ENCODE measurements at regions not wholly inside any gene's neighbourhood (a gene's known extent, or its start where the extent isn't known, plus 50 kb on each side); places are given as distances from the start of the nearest gene placed in this dataset.

DNA sequence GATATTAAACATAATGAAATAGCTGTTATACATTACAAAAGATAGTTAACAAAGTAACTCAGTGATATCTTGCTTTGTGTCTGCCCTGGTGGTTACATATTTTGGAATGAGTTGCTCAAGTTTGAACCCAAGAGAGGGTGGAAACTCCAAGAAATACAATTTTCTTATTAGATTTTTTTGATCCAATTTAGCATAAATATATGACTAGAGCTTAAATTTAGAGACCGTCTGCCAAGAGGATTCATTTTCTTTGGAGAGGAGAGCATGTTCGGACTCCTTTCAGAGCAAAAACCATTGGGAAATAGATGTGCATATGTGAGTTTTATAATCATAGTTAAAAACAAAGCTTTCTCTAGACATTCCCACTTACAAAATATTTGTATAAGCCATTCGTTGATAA, 353.4 kb downstream of the EPM2A start:
- DNase-seq (ENCODE audit: low read depth) = no peak

DNA sequence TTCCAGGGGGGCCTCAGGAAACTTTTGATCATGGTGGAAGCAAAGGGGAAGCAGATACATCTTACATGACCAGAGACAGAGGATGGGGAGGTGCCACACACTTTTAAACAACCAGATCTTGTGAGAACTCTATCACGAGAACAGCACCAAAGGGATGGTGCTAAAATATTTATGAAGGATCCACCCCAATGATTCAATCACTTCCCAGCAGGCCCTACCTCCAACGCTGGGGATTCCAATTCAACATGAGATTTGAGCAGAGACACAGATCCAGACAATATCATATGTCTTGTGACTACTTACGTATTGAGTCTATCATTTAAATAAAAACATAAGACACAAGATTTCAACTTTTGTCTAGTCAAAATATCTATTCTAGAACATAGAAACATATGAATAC, 351.9 kb downstream of the EPM2A start:
- DNase-seq (ENCODE audit: low read depth) = no peak

DNA sequence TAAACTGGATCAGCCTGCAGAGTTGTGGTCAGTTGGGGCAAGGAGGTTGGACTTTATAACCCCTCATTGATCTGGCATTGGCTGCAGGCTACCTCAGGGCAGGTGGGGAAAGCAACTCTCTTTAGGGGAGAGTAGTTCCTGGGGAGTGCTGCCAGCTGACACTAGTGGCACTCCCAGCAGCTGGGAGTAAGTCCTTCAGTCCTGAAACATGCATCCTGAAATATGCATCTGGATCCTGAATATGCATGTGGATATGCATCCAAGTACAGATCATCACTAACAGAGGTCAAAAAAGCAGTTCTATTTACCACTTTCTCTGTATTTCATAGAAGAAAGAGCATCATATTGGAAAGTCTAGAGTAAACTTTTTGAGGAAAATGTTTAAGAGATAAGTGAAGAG, 350.8 kb downstream of the EPM2A start:
- DNase-seq (ENCODE audit: low read depth) = no peak

DNA sequence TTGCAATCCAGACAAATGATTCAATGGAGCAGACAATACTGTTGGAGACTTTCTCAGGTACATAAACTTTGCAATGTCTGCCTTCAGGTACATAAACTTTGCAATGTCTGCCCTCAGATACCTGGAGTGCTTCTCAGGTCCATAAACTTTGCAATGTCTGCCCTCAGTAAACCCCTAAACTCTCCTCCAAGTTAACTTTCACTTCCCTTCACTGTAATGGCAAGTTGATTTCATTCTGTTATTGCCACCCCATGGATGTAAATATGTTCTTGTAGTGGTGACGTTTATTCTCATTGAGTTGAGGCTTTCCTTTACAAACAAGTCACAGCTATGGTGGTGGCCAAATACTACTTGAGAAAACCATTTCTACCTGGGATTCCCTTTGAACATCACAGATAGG, 338.8 kb downstream of the EPM2A start:
- no peak for DNase-seq (ENCODE audit: low read depth)

DNA sequence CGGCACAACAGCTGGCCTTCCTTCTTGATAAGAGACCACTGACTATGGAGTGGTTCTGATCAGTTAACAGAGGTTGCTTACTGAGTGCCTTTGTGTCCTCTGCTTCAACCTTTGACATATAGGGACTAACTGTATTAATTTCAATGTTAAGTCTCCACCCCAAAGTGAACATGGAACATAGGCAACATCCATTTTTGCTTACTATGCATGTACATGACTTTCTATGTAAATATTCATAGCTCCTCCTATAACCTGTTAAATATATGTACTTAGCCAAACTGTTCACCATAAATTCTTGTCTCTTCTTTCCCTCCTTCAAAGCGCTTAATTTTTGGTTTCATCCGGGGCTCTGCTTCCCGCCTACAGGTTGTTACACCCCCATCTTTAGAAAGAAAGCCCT, 334.8 kb downstream of the EPM2A start:
- DNase-seq (ENCODE audit: low read depth) = no peak

DNA sequence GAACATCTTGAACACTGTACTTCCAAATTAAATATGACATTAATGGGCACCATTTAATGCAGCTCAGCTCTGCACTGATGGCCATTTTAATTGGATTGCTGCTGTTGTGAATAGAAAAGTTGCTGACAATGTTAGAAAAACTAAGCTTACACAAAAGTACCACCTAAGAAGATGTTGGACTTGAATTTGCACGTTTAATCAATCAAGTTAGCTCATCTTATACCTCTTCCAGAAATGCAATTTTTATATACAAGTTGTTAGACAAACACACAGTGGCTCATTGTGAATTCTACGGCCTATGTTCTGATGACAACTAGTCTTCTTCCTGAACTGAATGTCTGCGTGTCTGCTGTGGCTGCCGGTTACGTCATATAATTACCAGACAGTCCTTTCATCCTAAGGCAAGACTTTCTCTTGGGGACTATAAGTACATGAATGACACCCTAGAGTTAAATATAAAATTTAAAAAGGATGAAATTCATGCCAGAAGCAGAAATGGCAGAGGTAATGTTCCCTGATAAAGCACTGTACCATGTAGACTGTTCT, 330.2 kb downstream of the EPM2A start:
- DNase-seq (ENCODE audit: low read depth) = no peak

DNA sequence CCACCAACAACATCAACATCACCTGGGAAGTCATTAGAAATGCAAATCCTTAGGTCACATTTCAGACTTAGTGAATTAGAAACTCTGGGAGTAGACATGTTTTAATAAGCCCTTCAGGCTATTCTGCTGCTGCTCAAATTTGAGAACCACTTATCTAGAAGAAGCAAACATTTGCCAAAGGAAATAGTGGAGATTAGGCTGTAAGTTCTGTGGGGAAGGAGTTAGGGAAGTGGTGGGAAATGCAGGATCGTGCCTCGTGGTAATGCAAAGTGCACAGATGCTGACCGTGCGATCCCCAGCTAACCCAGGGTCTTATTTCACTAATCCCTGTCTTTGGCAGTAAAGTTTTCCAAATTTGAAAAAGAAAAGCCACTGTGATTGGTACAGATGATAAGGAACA, 328.5 kb downstream of the EPM2A start:
- DNase-seq (ENCODE audit: low read depth) = no peak

DNA sequence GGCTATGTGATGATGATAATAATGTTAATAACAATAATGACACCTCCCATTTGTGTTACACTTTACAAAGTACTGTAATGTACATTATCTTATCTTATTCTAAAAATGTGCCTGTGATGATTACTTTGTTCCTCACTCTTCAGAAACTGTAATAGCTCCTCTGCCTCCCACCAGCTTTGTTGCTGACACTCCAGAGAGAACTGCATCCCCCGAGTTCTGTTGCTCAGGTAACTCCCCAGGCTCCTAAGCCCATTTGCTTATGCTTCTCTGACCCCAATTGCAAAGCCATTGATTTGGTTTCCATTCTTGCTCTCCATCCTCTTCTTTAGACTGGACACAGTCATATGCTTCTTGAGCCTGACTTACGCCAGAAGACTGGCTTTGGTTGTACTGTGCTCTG, 319.7 kb downstream of the EPM2A start:
- DNase-seq (ENCODE audit: low read depth) = no peak

DNA sequence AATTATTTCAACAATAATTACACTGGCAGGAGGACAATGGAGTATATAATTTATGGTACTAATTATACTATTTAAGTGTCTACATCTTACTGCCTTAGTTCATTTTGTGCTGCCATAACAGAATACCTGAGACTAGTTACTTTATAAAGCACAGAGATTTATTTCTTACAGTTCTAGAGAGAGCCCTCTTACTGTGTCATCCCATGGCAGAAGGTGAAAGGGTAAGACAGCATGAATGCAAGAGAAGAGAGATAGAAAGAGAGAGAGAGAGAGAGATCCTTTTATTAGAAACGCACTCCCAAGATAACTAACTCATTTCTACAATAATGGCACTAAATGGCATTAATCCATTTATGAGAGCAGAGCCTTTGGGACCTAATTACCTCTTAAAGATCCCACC, 314.7 kb downstream of the EPM2A start:
- DNase-seq (ENCODE audit: low read depth) = no peak

DNA sequence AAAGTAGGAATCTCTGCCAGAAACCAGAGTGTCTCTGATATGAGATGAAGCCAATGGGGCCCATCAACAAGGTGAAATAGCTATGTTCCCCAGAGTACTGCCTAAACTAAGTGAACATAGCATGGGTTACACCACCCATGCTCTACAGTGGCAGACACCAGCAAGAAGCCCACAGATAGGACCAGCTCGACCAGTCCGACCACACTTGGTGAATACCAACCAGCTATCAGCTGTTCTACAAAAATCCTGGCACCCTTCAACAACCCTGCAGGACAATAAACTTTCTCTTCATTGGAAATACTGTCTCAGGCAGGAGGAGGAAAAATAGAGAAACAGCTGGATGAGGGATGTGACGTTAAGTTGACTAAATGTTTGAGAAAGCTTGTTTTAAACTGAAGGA, 311.4 kb downstream of the EPM2A start:
- no peak for DNase-seq (ENCODE audit: low read depth)

DNA sequence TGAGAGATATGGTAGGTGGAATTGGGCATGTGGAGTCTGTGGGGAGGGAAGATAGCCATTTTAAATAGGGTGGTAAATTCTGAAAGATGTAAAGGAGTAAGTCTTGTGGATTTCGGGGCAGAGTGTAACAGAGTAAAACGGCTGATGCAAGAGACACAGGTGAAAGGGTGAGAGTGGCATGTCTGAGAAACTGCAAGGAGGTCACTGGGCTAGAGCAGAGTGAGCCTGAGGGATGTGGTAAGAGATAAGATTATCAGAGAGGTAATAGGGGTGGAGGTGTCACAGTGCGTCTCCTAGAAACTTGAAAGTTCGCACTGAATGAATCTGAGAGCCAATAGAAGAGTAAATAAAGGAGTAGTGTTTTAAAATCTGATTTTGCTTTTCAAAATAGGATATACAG, 308.1 kb downstream of the EPM2A start:
- no peak for DNase-seq (ENCODE audit: low read depth)

DNA sequence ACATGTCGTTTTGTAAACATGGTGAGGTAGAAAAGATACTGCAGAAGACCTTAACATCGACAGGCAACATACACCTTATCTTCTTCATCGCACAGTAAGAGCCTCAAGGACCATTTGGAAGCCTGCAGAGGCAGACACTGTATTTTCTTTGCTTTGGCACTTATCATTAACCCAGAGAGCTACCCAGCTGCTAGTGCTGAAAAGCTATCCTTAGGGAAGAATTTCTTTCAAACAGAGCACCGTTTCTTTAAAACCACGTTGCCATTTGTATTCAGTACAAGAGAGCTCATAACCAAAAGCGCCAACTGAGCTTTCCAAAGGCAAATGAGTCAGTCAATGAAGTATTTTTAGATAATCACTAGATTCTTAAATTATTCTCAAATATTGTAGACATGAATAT, 306.6 kb downstream of the EPM2A start:
- no peak for DNase-seq (ENCODE audit: low read depth)

DNA sequence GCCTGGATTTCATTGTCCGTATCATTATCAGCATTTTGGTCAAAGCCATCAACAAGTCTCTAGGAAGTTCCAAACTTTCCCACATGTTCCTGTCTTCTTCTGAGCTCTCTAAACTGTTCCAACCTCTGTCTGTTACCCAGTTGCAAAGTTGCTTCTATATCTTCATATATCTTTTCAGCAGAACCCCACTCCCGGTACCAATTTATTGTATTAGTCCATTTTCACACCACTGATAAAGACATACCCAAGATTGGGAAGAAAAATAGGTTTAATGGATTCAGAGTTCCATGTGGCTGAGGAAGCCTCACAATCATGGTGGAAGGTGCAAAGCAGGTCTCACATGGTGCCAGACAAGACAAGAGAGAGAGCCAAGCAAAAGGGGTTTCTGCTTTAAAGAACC, 293.2 kb downstream of the EPM2A start:
- DNase-seq (ENCODE audit: low read depth) = no peak

DNA sequence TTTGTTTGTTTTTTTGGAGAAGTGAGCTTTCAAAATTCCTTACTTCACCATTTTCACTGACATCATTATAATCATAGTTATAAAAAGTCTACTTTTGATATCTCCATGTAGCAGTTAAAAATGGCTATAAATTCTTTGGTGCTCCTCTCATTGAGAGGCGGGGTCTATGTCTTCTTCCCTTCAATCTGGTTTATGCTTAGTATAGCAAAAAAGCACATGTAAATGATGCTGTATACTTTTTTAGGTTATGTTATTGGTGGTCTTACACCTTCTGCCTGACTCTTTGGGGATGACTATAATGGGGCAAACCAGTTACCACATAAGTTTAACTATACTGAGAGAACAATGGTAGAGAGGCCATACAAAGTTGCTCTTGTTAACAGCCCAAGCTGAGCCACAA, 289.6 kb downstream of the EPM2A start:
- DNase-seq (ENCODE audit: low read depth) = no peak

DNA sequence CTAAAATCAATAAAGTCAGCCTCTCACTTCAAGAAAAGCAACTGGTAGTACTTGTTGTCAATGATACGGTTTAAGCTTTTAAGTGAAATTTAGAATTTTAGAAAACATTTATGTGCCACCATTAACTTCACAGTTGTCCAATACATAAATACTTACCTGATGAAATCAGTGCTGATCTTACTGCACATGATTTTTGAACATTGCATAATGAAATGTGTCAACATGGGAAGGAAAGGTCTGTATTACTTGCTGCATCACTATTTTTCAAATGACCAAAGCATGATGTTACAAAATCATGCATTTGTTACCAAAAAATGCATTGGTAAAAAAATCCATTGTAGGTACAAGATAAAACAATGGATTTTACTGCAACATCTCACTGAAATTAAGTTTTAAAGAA, 284.3 kb downstream of the EPM2A start:
- DNase-seq (ENCODE audit: low read depth) = no peak

DNA sequence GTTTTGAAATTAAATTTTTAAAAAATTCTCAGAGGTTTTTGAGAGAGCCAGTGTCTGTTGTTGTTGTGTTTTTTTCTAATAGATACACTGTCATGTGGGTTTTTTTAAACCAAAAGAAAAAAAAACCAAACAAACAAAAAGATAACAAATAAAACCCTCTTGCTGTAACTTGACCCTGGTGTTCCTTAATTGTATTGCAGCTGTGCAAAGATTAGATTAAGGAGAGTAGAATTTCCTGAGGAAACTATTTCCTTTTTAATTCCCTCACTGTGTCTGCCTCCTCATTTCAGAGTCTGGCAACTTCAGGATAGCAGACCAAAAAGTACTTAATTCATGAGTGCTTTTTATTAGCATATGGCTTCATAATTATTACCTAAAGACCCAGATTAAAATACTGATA, 281.9 kb downstream of the EPM2A start:
- DNase-seq (ENCODE audit: low read depth) = no peak

DNA sequence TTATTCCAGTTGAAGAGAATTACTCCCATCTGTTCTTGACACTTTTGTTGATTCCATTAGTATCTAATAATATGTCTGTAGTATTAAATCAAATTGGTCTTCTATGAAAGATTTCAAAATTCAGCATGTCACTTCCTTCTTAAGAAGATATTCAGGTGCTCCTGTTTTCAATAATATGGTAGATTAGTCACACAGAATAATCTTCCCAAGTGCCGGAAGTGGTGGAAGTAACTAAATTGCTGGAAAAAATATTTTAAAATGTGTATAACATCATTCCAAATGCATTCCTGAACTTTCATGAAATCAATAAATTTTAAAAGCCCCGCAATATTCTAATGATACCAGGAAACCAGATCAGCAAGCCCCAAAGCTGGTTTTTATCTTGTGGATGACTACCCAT, 281.3 kb downstream of the EPM2A start:
- DNase-seq (ENCODE audit: low read depth) = no peak

DNA sequence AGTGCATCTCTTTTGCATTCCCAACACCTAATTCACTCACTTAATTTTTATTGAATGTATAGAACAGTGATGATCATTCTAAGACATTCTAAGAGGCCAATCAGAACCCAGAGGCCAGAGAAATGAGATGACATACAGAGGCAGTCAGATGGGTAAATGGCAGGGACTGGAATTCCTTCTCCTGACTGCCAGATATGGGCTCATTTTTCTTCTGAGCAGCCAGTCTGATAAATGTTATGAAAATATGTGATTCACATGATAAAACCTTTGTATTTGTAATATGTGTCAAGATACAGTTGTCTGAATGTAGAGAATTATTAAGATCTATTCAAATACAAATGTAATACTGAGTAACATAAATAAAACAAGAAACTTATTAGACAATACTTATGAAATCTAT, 277.8 kb downstream of the EPM2A start:
- DNase-seq (ENCODE audit: low read depth) = no peak

DNA sequence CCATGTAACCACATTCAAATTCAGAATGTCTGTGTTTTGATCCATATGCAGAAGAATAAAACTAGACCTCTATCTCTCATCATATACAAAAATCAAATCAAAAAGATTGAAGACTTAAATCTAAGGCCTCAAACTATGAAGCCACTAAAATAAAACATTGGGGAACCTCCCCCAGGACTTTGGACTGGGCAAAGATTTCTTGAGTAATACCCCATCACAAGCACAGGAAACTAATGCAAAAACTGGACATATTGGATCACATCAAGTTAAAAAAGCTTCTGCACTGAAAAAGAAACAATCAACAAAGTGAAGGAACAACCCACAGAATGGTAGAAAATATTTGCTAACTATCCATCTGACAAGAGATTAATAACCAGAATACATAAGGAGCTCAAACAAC, 266.8 kb downstream of the EPM2A start:
- DNase-seq (ENCODE audit: low read depth) = no peak

DNA sequence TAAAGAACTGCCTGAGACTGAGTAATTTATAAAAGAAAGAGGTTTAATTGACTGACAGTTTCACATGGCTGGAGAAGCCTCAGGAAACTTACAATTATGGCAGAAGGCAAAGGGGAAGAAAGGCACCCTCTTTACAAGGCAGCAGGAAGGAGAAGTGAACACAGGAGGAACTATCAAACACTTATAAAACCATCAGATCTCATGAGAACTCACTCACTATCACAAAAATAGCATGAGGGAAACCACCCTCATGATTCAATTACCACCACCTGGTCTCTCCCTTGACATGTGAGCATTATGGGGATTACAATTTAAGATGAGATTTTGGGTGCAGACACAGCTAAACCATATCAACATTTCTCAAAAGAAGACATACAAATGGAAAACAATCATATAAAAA, 266.3 kb downstream of the EPM2A start:
- DNase-seq (ENCODE audit: low read depth) = no peak

DNA sequence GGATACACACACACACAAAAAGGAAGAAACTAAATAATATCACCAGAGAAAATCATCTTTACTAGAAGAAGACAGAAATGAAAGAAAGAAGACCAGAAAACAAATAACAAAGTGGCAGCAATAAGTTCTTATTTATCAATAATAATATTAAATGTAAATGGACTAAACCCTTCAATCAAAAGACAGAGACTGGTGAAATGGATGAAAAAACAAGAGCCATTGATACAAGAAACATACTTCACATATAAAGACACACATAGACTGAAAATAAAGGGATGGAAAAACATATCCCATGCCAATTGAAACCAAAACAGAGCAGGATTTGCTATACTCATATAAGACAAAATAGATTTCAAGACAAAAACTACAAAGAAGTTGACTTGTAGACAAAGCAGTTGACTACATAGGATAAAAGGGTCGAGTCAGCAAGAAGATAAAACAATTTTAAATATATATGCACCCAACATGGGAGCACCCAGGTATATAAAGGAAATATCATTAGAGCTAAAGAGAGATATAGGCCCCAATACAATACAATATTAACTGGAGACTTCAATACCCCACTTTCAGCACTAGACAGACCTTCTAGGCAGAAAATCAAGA, 259.4 kb downstream of the EPM2A start:
- no peak for DNase-seq (ENCODE audit: low read depth)

DNA sequence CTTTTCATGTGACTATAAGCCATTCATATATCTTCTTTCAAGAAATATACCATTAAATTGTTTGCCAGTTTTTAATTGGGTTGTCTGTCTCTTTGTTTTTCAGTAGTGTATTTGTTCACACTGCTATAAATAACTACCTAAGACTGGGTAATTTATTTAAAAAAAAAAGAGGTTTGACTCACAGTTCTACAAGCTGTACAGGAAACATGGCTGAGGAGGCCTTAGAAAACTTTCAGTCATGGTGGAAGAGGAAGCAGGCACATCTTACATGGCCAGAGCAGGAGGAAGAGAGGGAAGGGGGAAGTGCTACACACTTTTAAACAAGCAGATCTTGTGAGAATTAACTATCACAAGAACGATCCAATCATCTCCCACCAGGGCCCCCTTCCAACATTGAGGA, 255.3 kb downstream of the EPM2A start:
- DNase-seq (ENCODE audit: low read depth) = no peak

DNA sequence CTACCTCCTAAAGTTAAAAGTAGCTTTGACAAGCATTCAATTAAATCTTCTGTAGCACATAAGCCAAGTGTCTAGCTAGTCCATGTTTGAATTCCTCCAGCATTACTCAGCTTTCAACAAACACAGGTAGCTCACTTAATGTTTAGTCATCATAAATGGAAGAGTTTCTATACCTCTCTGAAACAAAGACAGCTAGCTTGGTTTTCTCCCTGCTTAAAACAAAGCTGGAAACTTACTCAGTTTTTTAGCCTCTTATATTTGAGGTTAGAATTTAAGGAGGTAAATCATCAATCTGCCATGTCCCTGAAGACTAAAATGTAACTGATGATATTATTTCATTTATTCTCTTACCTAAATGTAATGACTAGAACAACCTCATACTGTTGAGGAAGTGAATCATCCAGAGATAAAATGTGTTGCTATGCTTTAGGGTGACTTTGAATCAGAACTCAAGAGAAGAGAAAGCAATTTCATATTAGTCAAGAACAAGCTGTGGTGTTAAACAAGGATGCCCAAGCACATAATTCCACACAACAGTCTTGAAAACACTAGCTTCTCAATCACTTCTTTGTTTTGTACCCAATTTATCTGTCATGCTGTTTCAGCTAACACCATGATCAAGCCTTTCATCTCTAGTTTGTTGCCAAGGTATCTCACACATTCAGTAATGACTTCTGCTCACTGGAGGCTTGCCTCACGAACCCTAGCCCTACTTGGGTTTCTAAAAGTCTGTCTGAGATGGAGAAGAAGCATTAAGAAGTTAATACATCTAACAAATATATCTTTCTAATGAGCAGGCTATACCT, 251.9 kb downstream of the EPM2A start:
- DNase-seq (ENCODE audit: low read depth) = no peak

DNA sequence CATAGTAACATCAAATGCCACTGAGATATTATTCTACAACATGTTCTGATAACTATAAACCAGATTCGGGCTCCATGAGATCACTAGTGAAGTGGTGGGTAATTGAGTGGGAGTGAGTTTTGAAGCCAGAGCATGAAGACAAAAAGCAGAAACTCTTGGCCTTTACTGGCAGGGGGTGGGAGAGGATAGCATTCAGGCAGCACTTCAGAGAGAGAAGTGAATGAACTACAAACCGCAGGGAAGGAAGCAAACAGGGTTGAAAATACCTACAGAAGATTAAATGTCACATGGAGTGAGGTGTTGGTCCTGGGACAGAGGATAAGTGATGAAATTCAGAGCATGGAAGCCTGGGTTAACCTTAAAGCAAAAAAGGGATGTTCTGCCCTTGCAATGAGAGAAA, 250.0 kb downstream of the EPM2A start:
- no peak for DNase-seq (ENCODE audit: low read depth)

Data from stromal cell of bone marrow (primary cell).